ENCODE measurements at regions not wholly inside any gene's neighbourhood (a gene's known extent, or its start where the extent isn't known, plus 50 kb on each side); places are given as distances from the start of the nearest gene placed in this dataset.
A peak's percentile ranks its signal among the peaks of the same experiment; 100 is the strongest.

DNA sequence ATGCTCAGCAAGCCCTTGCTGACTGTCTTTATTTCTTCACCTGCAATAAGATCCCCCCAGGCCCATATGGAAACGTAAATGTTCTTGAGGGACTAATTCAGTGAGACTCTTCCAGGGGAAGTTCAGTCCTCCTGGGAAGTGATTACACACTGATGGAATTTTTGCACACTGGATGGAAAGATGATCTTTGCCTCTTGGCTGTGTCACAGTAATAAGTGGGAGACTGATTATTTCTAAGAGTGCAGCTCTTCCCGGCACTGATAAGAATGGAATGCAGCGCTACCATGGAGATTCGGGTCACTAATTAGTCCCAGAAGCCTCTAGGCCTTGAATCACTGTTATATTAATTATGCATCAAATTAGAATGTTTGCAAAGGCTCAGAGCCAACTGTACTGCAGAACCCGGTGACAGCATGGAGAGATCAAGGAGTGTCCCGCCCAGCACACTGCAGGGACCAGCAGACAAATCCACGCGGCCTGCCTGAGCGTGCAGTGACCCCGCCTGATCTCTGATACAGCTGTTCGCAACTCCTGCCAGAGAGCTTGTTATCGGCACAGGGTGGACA lies 178.3 kb downstream of the SNX19 start:
- DNase-seq (ENCODE audit: low read depth), result peak; percentile 38

GRCh38 chr11:130738611-130739010 lies 177.7 kb downstream of the SNX19 start:
- DNase-seq (ENCODE audit: low read depth), result no peak

DNA sequence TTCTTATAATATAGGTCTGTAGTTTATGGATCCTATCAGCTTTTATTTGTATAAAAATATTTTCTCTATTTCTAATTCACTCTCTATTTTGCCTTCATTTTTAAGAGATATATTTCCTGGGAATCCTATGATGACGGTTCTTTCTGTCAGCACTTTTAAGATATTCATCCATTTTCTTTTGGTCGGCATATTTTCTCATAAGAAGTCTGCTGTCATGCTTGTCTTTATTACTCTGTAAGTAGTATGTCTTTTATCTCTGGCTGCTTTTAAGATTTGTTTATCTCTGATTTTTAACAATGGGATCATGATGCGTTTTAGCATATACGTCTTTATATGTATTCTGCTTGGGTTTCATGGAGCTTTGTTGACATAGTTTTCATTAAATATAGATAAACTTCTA lies 175.5 kb downstream of the SNX19 start:
- no peak for DNase-seq (ENCODE audit: low read depth)

GRCh38 chr11:130744794-130745193 lies 171.5 kb downstream of the SNX19 start:
- no peak for DNase-seq (ENCODE audit: low read depth)

GRCh38 chr11:130749216-130749615 lies 167.1 kb downstream of the SNX19 start:
- no peak for DNase-seq (ENCODE audit: low read depth)

GRCh38 chr11:130760515-130761125 lies 155.7 kb downstream of the SNX19 start:
- DNase-seq (ENCODE audit: low read depth), result no peak

- DNase-seq (ENCODE audit: low read depth), result no peak
Measured at GRCh38 chr11:130761560-130762220, 154.6 kb downstream of the SNX19 start.

DNA sequence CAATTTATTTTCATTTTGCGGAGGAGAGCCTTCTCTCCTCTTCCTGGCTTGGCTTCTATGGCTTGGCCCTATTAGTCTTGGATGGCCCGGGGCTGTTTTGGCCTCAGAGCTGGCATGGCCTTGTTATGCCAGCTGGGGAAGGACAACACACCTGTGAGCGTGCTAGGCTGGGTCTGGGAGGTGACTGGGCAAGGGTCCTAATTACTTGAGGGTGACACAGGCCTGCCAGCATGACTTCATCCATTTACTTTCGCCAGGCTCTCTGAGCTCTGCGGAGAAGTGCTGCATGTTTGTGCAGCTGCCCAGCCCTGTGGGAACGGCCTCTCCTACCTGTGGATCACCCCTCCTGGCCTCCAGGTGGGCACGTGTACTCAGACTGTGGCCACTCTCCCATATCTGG lies 153.6 kb downstream of the SNX19 start:
- DNase-seq (ENCODE audit: low read depth), result no peak

- DNase-seq (ENCODE audit: low read depth), result no peak
Measured at GRCh38 chr11:130763087-130763980, 152.9 kb downstream of the SNX19 start.

- no peak for DNase-seq (ENCODE audit: low read depth)
Measured at GRCh38 chr11:130765406-130765805, 150.9 kb downstream of the SNX19 start.

DNA sequence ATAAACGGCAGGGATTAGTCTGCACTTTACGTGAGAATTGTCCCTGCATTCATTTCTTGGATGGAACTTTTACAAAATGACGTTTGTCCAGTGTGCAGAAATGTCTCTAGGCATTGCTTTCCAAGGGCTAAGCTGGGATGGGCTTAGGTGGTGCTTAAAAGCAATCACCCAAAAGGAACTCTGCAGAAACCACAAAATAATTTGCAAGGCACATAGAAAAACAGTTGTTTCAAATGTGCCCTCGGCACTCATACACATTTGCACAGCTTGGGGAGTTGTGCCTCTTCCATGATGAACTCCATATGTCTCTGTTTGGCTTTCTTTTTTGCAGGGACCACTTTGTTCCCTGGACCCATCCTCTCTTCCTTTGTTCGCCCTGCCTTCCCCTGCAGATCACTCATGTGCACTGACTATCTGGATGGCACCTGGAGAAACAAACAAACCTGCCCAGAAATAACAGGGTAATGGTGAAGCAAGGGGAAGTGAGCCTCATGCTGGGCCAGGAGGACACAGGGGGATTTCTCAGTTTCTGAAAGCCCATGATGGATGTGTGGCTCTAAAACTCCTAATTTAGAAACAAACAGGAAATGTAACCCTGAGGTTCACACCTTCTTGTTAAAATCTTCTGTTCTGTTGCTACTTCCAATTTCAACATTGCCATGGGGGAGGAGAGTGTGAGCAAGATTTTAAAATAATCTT lies 150.2 kb downstream of the SNX19 start:
- no peak for DNase-seq (ENCODE audit: low read depth)

GRCh38 chr11:130766650-130767565 lies 149.4 kb downstream of the SNX19 start:
- DNase-seq (ENCODE audit: low read depth), result no peak

DNA sequence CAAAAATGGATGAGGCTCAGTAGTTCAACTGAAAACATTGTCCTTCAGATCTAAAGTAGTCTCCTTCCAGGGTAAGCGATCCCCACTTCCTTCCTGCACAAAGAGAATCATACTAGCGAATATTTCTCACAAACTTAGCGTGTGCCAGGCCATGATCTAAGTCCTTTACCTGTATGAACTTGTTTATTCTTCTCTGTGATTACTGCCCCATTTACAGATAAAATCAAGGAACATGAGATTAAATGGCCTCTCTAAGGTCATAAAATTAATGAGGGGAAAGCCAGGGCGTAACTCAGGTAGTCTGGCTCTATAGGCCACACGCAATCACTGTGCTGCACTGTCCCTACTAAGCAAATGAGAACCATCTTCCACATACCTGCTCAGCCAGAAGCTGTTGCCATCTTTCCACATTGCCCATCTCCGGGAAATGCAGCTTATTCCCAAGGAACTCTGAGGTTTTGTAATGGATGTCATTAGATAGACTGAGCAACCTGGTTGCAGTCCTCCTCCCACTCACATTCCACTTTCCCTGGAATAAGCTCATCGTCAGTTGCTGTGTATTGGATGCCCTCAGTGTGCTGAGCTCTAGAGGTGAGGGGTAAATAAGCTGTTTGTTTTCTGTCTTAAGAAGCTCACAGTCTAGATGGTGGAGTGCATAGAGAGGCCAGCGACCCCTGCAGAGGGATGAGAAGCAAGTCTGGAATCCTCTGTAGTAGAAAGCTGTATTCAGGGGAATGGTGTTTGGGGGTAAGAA lies 146.3 kb downstream of the SNX19 start:
- DNase-seq (ENCODE audit: low read depth), result no peak

DNA sequence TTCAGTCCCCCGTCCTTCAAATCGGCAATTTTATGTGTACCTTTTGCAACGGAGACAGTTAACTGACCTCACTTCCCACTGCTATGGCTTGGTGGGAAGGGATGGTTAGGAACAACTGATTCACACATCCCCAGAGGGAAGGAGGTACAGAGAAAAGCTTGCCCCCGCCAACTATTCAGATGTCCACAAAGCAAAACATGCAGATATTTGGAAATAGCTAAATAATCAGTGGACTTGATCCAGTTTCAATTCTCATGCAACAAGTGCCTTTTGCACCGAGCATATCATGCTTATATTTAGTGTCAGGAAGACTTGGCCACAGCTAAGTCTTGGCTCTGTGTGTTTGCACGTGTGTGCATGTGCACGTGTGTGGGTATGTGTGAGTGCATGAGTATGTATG lies 144.6 kb downstream of the SNX19 start:
- no peak for DNase-seq (ENCODE audit: low read depth)

DNA sequence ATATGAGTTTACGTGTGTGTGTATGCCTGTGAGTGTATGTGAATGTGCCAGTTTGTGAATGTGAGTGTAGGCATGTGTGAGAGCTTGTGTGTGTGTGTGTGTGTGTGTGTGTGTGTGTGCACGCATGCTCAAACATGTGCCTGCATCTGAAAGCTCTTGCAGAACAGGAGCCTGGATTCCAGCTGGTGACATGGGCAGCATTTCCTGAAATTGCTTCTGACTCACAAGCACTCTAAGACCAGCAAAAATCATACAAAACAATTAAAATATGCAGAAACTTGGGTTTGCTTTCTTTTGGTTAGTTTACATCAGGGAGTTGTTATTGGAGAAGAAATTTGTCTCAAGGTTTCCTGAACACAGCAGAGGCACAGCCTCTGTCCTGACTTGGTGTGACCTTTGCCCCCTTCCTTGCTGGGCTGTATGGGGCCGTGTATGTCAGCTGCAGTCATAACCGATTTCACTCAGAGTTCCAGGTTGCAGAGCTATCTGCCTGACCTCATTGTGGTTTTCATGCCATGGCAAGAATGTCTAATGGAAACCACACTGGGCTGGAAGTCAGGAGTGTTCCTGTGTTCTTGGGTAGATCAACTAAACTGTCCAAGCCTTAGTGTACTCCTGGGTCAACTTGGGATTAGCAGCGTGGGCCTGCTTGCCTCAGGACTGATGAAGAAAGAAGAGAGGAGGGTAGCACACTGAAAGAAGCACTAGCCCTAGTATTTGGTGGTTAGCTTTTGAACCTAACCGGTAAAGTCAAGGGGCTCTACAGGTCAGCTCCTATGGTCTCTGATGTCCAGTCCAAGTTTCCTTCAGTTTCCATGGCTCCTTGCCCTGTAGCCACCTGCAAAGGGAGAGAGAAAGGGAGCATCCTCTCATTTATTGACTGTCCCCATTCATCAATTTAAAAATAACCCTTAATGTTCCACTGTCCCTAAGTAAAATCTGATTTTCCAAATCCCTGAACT lies 143.7 kb downstream of the SNX19 start:
- DNase-seq (ENCODE audit: low read depth), result peak; percentile 85

GRCh38 chr11:130773244-130773820 lies 142.9 kb downstream of the SNX19 start:
- no peak for DNase-seq (ENCODE audit: low read depth)

- no peak for DNase-seq (ENCODE audit: low read depth)
Measured at GRCh38 chr11:130774703-130775102, 141.6 kb downstream of the SNX19 start.

DNA sequence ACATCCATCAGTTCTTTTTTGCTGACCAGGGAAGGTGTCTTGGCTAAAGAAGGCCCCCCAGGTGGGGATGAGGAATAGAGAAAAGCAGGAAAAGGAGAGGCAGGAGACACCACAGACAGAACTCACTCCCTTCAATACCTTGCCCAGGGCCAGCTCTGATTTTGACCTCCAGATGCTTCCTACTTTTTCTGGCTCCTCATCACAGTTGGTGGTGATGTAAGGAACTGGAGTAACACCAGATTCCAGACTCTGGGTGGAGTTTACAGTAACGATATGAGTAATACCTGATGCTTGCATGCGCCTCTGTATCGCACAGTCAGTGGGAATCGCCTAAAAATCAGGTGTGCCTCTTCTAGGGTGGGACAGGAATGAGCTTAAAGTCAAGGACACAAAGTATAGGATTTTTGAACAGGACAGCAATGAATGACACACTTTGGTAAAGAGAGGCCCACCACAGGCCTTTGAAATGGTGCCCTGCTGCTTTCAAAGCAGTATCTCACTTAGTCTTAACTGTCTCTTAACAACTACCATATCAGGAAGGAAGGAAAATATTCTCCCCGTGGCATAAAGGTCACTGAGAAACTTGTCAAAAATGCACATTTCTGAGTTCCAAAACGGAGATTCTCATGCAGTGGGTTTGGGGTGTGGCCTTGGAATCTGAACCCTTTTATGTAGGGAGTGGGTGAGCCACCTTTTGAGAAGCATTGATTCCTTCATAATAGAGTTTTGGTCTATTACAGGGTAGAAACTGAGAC lies 140.8 kb downstream of the SNX19 start:
- DNase-seq (ENCODE audit: low read depth), result peak; percentile 66
